Heart left ventricle (tissue), 13 donors: ENCODE measurements at regions not wholly inside any gene's neighbourhood (a gene's known extent, or its start where the extent isn't known, plus 50 kb on each side); places are given as distances from the start of the nearest gene placed in this dataset.

ENCODE experiments used
- CTCF ChIP-seq, 12 donors: fragments of 200-600 bp; sonication (generic) in 4 of 12; IDR thresholded peaks; one replicate each; pipeline versions ENCODE4 v1.5.0 to v1.8.0; 2018 to 2022; ENCODE audit warnings: antibody characterized with exemption in 12 of 12, mild to moderate bottlenecking in 5 of 12
- POLR2A ChIP-seq, 2 donors: fragments of 450-650 bp; IDR thresholded peaks; one replicate each; pipeline ENCODE4 v1.6.1; 2017; ENCODE audit warnings: antibody characterized with exemption in 2 of 2, mild to moderate bottlenecking in 2 of 2, moderate library complexity in 2 of 2
- donor health status: ischemic (EF 13 %, LVEDD 7.1; RV severe dilation, severe dysfunction).
- donor health status: DM: no; HTN: yes; CAD: no.
- donor health status: DM: no; HTN: no; CAD: no.
- donor health status: ischemic (EF 25% LVEDD 6.9; RV normal size, moderate dysfunction).
- donor health status: ischemic (EF 25% LVEDD 5.7; RV mildly dilated, moderate dysfunction).
- donor health status: ischemic (EF 35%, LVEDD 5.7; RV mildly dilated, moderate dysfunction).
- donor health status: nonischemic (EF 11% LVEDD 7.7; RV severe dilation, severe dysfunction).
- donor health status: DM: yes; HTN: yes; CAD: no.
- donor health status: PGD.
- donor health status: ischemic (EF 29% LVEDD 5.4; RV normal size, mild dysfunction).
- donor health status: nonischemic (EF 23%, LVEDD 6.1; RV moderate dilation, normal function).

GRCh38 chr16:9195287-9195686 is 103.8 kb downstream of the HAPSTR1 start:
- no peak for TF ChIP-seq CTCF (IDR thresholded peaks at IDR 0.05)
- no peak for TF ChIP-seq POLR2A (IDR thresholded peaks at IDR 0.05)
